Osteoblast (primary cell): ENCODE measurements at regions not wholly inside any gene's neighbourhood (a gene's known extent, or its start where the extent isn't known, plus 50 kb on each side); places are given as distances from the start of the nearest gene placed in this dataset.

Source experiments
- DNase-seq: peaks from one replicate; pipeline ENCODE4 v3.0.0; 2011; ENCODE audit warnings: low spot score, mixed read lengths; ENCODE audit not compliant: insufficient read length; ENCODE audit errors: missing footprints
- H2AFZ ChIP-seq: 2 replicates; pipeline ENCODE4 v1.6.0; 2011; ENCODE audit warnings: mild to moderate bottlenecking, low read length
- H3K27ac ChIP-seq: 2 replicates; pipeline ENCODE4 v1.5.1; 2011; ENCODE audit warnings: mild to moderate bottlenecking, low read depth, low read length, moderate library complexity
- H3K27me3 ChIP-seq: 2 replicates; pipeline ENCODE4 v1.6.0; 2012; ENCODE audit warnings: mild to moderate bottlenecking, control low read depth, inconsistent platforms, low read length, moderate library complexity; ENCODE audit not compliant: insufficient read depth
- H3K36me3 ChIP-seq: 2 replicates; pipeline ENCODE4 v1.5.1; 2011; ENCODE audit warnings: mild to moderate bottlenecking, low read length, control low read depth, moderate library complexity; ENCODE audit not compliant: insufficient read depth
- H3K4me1 ChIP-seq: 2 replicates; pipeline ENCODE4 v1.5.1; 2011; ENCODE audit warnings: mild to moderate bottlenecking, low read length, control low read depth, moderate library complexity; ENCODE audit not compliant: insufficient read depth
- H3K4me2 ChIP-seq: 2 replicates; pipeline ENCODE4 v1.6.0; 2011; ENCODE audit warnings: mild to moderate bottlenecking, low read length; ENCODE audit not compliant: insufficient read depth
- H3K4me3 ChIP-seq: fragments of 200-600 bp; sonication (generic); 3 replicates; pipeline ENCODE4 v1.5.1; 2012; ENCODE audit warnings: mild to moderate bottlenecking, low read length, inconsistent platforms; ENCODE audit not compliant: insufficient read depth
- H3K79me2 ChIP-seq: 2 replicates; pipeline ENCODE4 v1.6.0; 2012; ENCODE audit warnings: mild to moderate bottlenecking, low read length, control low read depth, inconsistent platforms; ENCODE audit not compliant: insufficient read depth
- H3K9me3 ChIP-seq: 2 replicates; pipeline ENCODE4 v1.5.1; 2011; ENCODE audit warnings: low read depth, low read length, control low read depth
- H4K20me1 ChIP-seq: 2 replicates; pipeline ENCODE4 v1.6.0; 2012; ENCODE audit warnings: mild to moderate bottlenecking, low read length, control low read depth; ENCODE audit not compliant: insufficient read depth
- TF ChIP-seq, protein P1 (sequence below): IDR thresholded peaks from 2 replicates; pipeline ENCODE4 v1.5.1; 2011; ENCODE audit warnings: mild to moderate bottlenecking, low read depth, low read length, moderate library complexity; ENCODE audit errors: extremely low read depth

GRCh38 chr4:72959411-72959810 is 110.1 kb downstream of the COX18 start:
- no peaks in the 10 kb centered on the region for H3K27me3 ChIP-seq
- H2AFZ ChIP-seq, result no peak overlapping the region
- TF ChIP-seq, protein P1, sequence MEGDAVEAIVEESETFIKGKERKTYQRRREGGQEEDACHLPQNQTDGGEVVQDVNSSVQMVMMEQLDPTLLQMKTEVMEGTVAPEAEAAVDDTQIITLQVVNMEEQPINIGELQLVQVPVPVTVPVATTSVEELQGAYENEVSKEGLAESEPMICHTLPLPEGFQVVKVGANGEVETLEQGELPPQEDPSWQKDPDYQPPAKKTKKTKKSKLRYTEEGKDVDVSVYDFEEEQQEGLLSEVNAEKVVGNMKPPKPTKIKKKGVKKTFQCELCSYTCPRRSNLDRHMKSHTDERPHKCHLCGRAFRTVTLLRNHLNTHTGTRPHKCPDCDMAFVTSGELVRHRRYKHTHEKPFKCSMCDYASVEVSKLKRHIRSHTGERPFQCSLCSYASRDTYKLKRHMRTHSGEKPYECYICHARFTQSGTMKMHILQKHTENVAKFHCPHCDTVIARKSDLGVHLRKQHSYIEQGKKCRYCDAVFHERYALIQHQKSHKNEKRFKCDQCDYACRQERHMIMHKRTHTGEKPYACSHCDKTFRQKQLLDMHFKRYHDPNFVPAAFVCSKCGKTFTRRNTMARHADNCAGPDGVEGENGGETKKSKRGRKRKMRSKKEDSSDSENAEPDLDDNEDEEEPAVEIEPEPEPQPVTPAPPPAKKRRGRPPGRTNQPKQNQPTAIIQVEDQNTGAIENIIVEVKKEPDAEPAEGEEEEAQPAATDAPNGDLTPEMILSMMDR, result no peak
- H3K9me3 ChIP-seq, result no peaks in the 10 kb centered on the region
- H4K20me1 ChIP-seq, result no peaks in the 10 kb centered on the region
- no peak for DNase-seq
- H3K27ac ChIP-seq, result no peak overlapping the region
- H3K79me2 ChIP-seq, result no peaks in the 10 kb centered on the region
- H3K4me1 ChIP-seq, result peaks cover 6% of the 10 kb centered on the region
- H3K36me3 ChIP-seq, result no peaks in the 10 kb centered on the region
- H3K4me3 ChIP-seq, result no peak overlapping the region
- no peak overlapping the region for H3K4me2 ChIP-seq

GRCh38 chr4:72954811-72955210 is 114.7 kb downstream of the COX18 start:
- H4K20me1 ChIP-seq, result no peaks in the 10 kb centered on the region
- TF ChIP-seq, protein P1, result no peak
- H3K79me2 ChIP-seq, result no peaks in the 10 kb centered on the region
- DNase-seq, result peak; percentile 22
- H3K4me2 ChIP-seq, result no peak overlapping the region
- H3K27me3 ChIP-seq, result no peaks in the 10 kb centered on the region
- no peaks in the 10 kb centered on the region for H3K36me3 ChIP-seq
- H2AFZ ChIP-seq, result peak overlapping the region; percentile 21
- H3K4me3 ChIP-seq, result no peak overlapping the region
- peaks cover 6% of the 10 kb centered on the region for H3K4me1 ChIP-seq
- H3K9me3 ChIP-seq, result no peaks in the 10 kb centered on the region
- H3K27ac ChIP-seq, result no peak overlapping the region

DNA sequence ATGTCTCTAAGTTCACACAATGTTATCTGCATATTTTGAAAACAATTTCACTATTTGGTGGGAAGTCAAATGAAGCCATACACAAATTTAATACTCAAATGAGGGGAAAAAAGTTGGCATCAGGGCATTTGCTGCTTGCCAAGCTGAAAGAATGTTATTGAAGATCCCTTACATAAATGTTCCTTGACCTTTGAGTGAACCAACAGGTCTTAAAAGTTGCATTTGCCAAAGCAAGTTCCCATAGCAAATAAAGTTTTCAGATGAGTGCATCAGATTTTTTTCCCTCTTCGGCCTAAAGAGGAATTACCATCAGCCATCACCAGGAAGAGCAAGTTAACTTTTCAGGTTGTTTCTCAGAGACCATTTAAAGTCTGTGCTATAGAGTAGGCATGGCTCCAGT is 115.9 kb downstream of the COX18 start:
- Histone ChIP-seq H3K4me1 (peaks cover 6% of the 10 kb centered on the region), H3K79me2 (no peaks in the 10 kb centered on the region), H4K20me1 (no peaks in the 10 kb centered on the region), H3K9me3 (no peaks in the 10 kb centered on the region), H3K4me2 (no peak overlapping the region), H3K27ac (no peak overlapping the region), H3K4me3 (no peak overlapping the region), H2AFZ (no peak overlapping the region), H3K36me3 (no peaks in the 10 kb centered on the region), H3K27me3 (no peaks in the 10 kb centered on the region)
- TF ChIP-seq, protein P1, result no peak
- DNase-seq, result no peak

GRCh38 chr4:72951628-72952027 is 117.9 kb downstream of the COX18 start:
- H3K4me3 ChIP-seq, result no peak overlapping the region
- H3K36me3 ChIP-seq, result no peaks in the 10 kb centered on the region
- DNase-seq, result no peak
- H2AFZ ChIP-seq, result no peak overlapping the region
- H4K20me1 ChIP-seq, result no peaks in the 10 kb centered on the region
- H3K4me1 ChIP-seq, result peaks cover 6% of the 10 kb centered on the region
- no peaks in the 10 kb centered on the region for H3K79me2 ChIP-seq
- no peaks in the 10 kb centered on the region for H3K27me3 ChIP-seq
- H3K9me3 ChIP-seq, result no peaks in the 10 kb centered on the region
- no peak overlapping the region for H3K4me2 ChIP-seq
- H3K27ac ChIP-seq, result no peak overlapping the region
- TF ChIP-seq, protein P1, result no peak
